Stimulated activated CD4-positive, alpha-beta T cell treated with anti-CD3 and anti-CD28 coated beads, Interleukin-2, amount 100 ng/mL, for 4 hours (primary cell): ENCODE measurements at regions not wholly inside any gene's neighbourhood (a gene's known extent, or its start where the extent isn't known, plus 50 kb on each side); places are given as distances from the start of the nearest gene placed in this dataset.
A peak's percentile ranks its signal among the peaks of the same experiment; 100 is the strongest.

Experiments used
- DNase-seq: peaks from one replicate; pipeline ENCODE4 v3.0.0-alpha.2; 2020; ENCODE audit warnings: low read depth

DNA sequence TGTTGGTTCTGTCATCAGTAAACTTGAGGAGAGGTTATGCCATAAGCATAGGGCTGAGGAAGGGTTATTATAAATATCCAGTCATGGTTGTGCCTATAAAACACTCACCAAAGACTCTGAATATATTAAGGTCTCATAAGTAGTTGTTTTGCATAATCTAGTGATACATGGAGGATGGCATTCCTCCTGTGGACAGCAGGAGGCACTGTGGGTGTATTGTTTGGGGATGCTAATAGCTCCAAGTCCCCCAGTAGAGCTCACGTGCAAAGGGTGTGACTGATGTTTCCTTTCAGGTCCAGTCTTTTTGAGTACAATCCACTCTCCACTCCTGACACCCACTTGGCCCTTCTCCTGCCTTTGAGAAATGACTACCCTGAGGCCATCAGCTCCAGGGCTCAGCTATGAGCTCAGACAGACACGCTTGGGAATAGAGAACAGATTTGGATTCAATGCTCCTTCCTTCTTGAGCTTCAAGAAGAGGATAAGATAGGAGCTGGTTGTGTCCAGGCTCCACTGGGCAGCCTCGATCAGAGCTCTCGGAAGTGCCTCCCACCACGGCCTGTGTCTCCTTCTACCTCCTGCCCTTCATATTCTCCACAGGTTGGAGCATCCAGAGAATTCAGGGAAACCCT lies 85.2 kb upstream of the IGLL5 start:
- no peak for DNase-seq

DNA sequence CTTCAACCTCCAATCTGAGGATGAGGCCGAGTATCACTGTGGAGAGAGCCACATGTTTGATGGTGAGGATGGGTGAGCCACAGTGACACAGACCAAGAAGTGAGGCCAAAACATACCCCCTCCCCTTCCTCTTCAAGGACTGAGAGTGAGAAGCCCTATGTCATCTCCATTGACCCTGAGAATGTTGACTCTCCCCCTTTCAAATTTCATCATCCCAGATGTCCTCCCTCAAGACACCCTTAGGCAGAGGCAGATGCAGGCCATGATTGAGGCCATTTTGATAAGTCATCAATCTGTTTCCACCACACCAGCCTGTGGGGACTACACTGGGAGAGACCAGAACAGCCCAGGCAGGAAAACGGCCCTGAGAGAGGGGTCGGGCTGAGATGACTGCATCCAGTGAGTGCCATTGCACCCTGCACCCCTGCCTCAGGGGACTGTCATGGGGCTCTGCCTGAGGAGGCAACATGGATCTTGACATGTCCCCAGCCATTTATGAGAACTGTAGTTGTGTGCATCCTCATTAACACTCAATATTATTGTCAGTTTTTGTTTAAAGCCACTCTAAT lies 84.2 kb upstream of the IGLL5 start:
- no peak for DNase-seq

- DNase-seq, result peak; percentile 46
These were observed 77.6 kb upstream of the IGLL5 start for GRCh38 chr22:22810018-22810427.

GRCh38 chr22:22810471-22810870 lies 77.1 kb upstream of the IGLL5 start:
- no peak for DNase-seq

GRCh38 chr22:22811016-22812009 lies 76.3 kb upstream of the IGLL5 start:
- DNase-seq, result no peak

- no peak for DNase-seq
These were observed 75.3 kb upstream of the IGLL5 start for GRCh38 chr22:22812031-22812905.

DNA sequence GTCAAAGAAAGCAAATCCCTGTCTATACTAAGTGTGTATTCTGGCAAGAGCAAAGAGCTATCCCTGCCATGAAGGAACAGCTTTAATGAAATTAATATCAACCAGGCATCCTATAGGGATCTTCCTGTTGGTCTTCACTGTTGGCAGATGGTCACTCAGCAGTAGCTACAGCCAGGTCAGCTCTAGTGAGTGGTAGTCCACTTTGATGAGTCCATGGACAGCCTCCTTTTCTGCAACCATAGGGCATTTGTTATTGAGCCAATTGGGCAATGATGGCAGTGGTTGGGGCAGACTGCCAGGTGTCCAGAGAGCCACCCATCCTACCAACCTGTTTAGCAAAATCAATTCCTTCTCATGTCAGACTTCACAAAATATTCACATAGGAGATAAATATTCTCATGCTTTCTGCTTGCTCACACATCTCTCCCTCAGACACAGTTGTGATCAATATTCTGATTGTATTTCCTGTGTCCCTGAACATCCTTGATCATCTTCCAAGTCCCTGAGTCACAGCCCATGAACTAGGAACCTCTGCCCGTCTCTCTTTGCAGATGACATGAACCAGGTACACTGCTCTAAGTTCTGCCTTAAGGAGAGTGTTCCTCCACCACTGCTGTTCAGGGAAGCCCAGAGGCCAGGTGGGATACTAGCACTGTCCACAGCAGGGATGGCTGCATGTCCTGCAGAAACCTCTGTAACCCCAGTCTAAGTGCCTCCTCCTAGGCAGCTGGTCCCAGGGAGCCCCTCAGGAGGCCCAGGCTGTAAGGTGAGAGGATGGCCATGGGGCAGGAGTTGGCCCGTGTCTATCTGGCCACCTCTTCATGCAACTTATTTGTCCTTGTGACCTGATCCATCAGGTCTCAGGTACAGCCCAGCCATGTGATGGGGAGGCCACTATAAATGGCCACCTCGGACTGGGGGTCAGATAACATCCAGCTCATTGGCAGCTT lies 74.2 kb upstream of the IGLL5 start:
- DNase-seq, result no peak

DNA sequence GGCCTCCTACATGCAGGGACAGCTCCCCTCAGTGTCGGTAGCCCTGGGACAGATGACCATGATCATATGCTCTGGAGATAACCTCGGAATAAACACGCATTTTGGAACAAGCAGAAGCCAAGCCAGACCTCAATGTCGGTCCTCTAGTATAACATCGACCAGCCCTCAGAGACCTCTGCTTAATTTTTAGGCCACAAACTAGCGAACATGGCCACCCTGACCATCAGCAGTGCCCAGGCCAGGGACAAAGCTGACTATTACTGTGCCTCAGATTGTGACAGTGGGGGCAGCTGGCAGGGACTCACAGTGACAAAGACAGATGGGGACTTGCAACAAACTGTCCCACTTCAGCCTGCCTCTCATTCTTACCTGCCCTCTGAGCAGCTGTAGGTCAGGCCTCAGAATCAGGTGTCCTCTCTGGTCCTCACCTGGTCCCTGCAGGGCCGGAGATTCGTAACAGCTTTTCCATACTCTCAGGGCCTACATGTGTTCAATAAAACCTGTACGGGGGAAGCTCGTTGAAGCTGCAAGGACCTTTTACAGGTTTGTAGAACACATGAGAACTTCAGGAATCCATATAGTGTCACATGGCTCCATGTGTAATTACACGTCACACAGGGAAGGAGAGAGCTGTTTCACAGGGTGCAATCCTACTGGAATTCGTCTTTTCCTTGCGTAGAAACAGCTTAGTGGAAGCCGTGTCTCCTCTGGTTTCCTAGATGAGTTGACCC lies 72.8 kb upstream of the IGLL5 start:
- no peak for DNase-seq

DNA sequence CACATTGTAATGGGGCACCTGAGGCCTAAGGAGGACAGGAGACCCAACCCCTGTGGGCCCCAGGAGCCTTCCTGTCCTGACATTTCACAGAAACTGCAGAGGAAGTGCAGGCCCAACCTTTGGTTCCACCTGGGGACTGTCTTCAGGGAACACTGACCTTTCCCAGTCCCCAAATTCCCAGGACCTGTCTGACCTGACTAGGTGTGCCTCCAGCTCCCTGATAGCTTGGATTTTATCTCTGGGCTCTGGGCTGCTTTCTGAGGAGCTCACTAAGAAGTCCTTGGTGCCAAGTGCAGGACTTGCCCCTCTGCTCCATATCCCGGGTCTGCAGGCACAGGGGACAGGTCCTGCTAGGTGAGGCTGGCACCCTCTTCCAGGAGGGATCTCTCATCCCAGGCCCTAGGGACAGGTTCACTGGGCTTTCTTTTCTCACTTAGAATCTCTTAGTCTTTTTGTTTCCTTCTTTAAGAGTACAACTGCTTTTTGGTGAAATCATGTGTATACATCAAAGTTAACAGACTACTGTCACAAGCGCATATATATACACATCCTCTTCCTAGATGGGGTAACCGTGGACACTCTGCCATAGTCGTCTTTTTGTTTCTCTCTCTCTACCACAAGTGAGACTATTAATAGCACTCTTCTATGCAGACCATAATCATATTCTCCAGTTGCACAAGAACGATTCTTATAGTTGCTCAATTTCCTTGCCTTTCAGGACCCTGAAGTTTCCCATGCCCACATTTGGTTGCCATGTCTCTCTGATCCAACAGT lies 72.0 kb upstream of the IGLL5 start:
- DNase-seq, result no peak

DNA sequence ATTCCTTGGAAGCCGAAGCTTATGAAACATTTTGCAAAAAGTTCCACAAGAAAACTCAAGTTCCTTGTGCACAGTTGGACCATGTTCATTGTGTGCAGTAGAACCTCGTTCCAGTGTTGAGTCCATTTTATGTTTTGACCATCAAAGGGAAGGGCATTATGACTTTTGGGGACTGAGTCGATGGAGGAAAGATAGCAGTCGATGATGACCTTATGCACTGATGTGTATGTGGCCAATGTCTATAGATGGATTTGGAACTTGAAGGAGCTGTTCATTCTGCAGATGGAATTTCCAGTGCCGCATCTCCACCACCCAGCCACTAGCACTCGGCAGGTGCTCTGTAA lies 71.5 kb upstream of the IGLL5 start:
- DNase-seq, result no peak

DNA sequence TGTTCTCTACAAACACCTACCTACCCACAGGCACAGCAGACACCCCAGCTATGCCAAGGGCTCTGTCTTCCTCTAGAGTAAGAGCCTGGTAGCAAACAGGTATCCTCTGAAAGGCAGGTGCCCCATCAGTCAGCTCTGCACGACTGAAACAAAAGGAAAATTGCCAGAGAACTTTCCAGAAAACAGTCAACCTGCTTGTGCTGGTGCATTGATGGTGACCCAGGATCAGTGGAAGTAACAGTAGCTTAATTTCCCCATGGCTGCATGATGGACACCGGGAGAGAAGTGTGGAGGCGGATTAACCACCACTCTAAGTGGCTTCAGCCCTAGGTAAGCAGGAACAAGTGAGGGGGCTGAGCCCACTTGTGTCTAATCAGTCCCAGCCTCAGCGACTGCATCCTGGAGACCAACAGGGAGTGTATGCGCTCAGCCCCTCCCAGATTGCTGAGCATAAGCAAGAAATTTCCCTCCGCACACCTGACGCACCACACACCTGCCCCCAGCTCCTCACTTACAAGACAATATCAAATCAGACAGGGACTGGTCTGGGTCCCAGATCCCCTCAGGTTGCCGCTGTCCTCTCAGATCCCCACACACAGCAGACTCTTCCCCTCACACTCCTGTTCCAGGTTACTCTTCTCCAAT lies 70.7 kb upstream of the IGLL5 start:
- DNase-seq, result no peak

DNA sequence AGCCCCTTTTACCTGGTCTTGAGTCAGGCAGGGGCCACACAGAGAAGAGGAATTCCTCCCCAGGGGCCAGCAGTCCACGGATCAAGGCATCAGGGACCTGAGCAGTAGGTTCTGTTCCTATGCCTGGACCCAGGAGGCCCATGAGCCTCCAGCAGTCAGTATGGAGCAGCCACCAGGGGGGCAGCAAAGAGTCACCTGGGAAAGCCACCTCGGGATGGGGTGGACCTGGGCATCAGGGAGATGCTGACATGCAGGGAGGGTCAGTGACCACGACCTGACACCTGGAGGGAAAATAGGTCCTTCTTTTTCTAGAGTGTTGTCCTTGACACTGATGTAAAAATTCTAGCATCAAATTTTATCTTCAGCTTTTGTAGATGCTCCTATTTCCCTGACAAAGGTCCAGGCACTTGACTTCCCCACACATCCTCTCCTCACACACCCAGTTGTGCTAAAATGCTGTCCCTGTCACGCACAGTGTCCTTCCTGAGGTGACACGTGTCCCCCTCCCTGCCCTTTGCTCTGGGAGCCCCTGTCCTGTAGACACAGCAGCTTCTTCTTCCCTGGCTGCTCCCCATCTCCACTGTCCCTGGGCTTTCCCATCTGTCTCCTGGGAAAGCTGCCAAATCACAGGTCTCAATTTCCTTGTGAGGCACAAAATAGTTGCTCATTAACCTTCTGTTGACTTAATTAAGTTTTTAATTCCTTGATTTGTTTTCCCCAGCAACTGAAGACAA lies 70.0 kb upstream of the IGLL5 start:
- no peak for DNase-seq

DNA sequence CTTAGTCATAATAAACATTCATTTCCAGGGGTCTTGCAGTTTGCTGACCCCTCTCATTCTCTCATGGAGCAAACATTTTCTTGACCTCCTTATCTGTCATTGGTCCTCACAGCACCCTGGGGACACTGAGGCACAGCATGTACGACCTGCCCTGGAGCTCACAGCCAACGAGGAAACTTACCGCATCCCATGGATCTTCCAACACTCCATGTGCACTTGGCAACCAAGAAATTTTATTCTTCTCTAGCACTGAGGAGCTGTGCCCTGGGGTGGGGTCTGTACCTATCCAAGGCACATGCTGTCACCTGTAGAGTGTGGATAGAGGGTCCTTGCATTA lies 69.4 kb upstream of the IGLL5 start:
- no peak for DNase-seq

- DNase-seq, result no peak
These were observed 68.5 kb upstream of the IGLL5 start for GRCh38 chr22:22818861-22819855.

- no peak for DNase-seq
These were observed 67.5 kb upstream of the IGLL5 start for GRCh38 chr22:22820076-22820475.

GRCh38 chr22:22820626-22821025 lies 67.0 kb upstream of the IGLL5 start:
- no peak for DNase-seq

- no peak for DNase-seq
These were observed 66.3 kb upstream of the IGLL5 start for GRCh38 chr22:22821340-22821739.
